ENCODE measurements at regions not wholly inside any gene's neighbourhood (a gene's known extent, or its start where the extent isn't known, plus 50 kb on each side); places are given as distances from the start of the nearest gene placed in this dataset.
A peak's percentile ranks its signal among the peaks of the same experiment; 100 is the strongest.

- 35 to 40% methylated on average over 2 to 3 of the region's 5 CpGs for WGBS, 2 donors (ENCODE audit: low coverage in 1 of 2)
- peak overlapping the region in 1 of 4 donors; percentile 53 for H3K27ac ChIP-seq
- peaks cover 0 to 34% (median 6%) of the 10 kb centered on the region in 3 donors for H3K4me1 ChIP-seq
- peak; percentile 78 for ATAC-seq
- no peak for TF ChIP-seq POLR2A (IDR thresholded peaks at IDR 0.05)
- no peak for TF ChIP-seq EP300 (IDR thresholded peaks at IDR 0.05)
- TF ChIP-seq, protein P1, sequence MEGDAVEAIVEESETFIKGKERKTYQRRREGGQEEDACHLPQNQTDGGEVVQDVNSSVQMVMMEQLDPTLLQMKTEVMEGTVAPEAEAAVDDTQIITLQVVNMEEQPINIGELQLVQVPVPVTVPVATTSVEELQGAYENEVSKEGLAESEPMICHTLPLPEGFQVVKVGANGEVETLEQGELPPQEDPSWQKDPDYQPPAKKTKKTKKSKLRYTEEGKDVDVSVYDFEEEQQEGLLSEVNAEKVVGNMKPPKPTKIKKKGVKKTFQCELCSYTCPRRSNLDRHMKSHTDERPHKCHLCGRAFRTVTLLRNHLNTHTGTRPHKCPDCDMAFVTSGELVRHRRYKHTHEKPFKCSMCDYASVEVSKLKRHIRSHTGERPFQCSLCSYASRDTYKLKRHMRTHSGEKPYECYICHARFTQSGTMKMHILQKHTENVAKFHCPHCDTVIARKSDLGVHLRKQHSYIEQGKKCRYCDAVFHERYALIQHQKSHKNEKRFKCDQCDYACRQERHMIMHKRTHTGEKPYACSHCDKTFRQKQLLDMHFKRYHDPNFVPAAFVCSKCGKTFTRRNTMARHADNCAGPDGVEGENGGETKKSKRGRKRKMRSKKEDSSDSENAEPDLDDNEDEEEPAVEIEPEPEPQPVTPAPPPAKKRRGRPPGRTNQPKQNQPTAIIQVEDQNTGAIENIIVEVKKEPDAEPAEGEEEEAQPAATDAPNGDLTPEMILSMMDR (IDR thresholded peaks at IDR 0.05) = no peak
- TF ChIP-seq POLR2AphosphoS5 (IDR thresholded peaks at IDR 0.05) = peak; percentile 88
- no peaks in the 10 kb centered on the region for H3K9me3 ChIP-seq
- H3K4me3 ChIP-seq = no peak overlapping the region
- H3K36me3 ChIP-seq = no peaks in the 10 kb centered on the region
- H3K27me3 ChIP-seq = no peaks in the 10 kb centered on the region
Observed at GRCh38 chr3:197352382-197352781, 54.0 kb upstream of the DLG1 start.

GRCh38 chr3:197350446-197350845, 52.0 kb upstream of the DLG1 start:
- H3K4me3 ChIP-seq = no peak overlapping the region
- no peaks in the 10 kb centered on the region for H3K9me3 ChIP-seq
- no peaks in the 10 kb centered on the region for H3K36me3 ChIP-seq
- TF ChIP-seq, protein P1 (IDR thresholded peaks at IDR 0.05) = no peak
- TF ChIP-seq EP300 (IDR thresholded peaks at IDR 0.05) (no peak), POLR2AphosphoS5 (IDR thresholded peaks at IDR 0.05) (no peak), POLR2A (IDR thresholded peaks at IDR 0.05) (no peak)
- no peak for ATAC-seq
- no peak overlapping the region for H3K27ac ChIP-seq
- 88 to 92% methylated on average over 12 to 13 of the region's 13 CpGs for WGBS, 2 donors (ENCODE audit: low coverage in 1 of 2)
- peaks cover 0 to 34% (median 6%) of the 10 kb centered on the region in 3 donors for H3K4me1 ChIP-seq
- H3K27me3 ChIP-seq = no peaks in the 10 kb centered on the region

- no peak overlapping the region for H3K4me3 ChIP-seq
- no peaks in the 10 kb centered on the region for H3K27me3 ChIP-seq
- peaks cover 0 to 24% (median 6%) of the 10 kb centered on the region in 3 donors for H3K4me1 ChIP-seq
- no peaks in the 10 kb centered on the region for H3K9me3 ChIP-seq
- H3K36me3 ChIP-seq = no peaks in the 10 kb centered on the region
- TF ChIP-seq EP300 (IDR thresholded peaks at IDR 0.05) (no peak), POLR2A (IDR thresholded peaks at IDR 0.05) (no peak), POLR2AphosphoS5 (IDR thresholded peaks at IDR 0.05) (no peak)
- TF ChIP-seq, protein P1 (IDR thresholded peaks at IDR 0.05) = no peak
- no peak overlapping the region for H3K27ac ChIP-seq
- WGBS, 2 donors (ENCODE audit: low coverage in 1 of 2) = 59 to 73% methylated on average over 5 of the region's 8 CpGs
- no peak for ATAC-seq
Observed at GRCh38 chr3:197349368-197349767, 51.0 kb upstream of the DLG1 start.
